ENCODE measurements at regions not wholly inside any gene's neighbourhood (a gene's known extent, or its start where the extent isn't known, plus 50 kb on each side); places are given as distances from the start of the nearest gene placed in this dataset.

DNA sequence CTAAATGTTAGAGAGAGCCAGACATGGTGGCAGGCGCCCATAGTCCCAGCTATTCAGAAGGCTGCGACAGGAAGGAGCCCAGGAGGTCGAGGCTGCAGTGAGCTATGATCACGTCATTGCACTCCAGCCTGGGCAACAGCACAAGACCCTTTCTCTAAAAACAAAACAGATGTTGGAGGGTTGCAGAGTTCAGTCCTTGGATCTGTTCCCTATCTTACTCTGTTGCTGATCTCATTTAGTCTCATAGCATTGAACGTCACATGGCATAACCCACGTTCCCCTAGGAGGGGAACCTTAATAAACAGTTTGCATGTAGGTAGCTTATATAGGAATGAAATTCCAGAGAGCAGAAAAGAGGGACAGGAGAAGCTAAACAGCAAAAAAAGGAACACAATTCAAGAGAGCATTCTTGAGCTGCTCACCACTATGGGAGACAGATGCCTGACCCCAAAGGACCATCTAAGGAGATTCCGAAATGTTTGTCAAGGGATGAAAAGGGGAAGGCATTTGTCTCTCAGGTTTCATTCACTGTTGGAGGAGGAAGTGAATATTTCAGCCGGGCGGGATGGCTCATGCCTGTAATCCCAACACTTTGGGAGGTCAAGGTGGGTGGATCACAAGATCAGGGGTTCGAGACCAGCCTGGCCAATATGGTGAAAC lies 54.6 kb upstream of the PIM1 start:
- H3K9ac ChIP-seq: no peak overlapping the region
- H3K4me1 ChIP-seq: no peaks in the 10 kb centered on the region
- no peaks in the 10 kb centered on the region for H3K9me3 ChIP-seq
- no peaks in the 10 kb centered on the region for H4K20me1 ChIP-seq
- H3K27ac ChIP-seq: no peak overlapping the region
- no peak overlapping the region for H3K4me3 ChIP-seq
- no peaks in the 10 kb centered on the region for H3K27me3 ChIP-seq
- H3K4me2 ChIP-seq: no peak overlapping the region
- no peaks in the 10 kb centered on the region for H3K36me3 ChIP-seq
- no peak for TF ChIP-seq Cebpa-rat (IDR thresholded peaks at IDR 0.05)

DNA sequence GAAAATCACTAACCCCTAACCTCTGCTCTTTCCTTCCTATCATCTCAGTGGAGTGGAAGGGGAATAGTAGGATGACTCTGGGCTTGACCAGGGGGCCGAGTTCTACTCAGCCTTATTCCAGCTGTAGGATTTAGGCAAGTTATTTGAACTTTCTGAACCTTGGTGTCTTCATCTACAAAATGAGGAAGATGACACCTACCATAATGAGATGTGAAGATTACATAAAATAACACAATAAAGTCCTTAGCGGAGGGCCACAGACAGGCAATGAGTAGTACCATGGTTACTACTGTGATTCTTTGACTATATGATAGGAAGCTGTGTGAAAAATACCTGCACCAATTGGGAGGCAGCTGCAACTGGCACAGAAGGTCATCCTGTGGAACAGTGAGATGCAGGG lies 53.6 kb upstream of the PIM1 start:
- no peak overlapping the region for H3K27ac ChIP-seq
- no peaks in the 10 kb centered on the region for H3K36me3 ChIP-seq

GRCh38 chr6:37119387-37119886 lies 50.5 kb upstream of the PIM1 start:
- Histone ChIP-seq H3K36me3 (no peaks in the 10 kb centered on the region), H3K27me3 (no peaks in the 10 kb centered on the region), H3K9me3 (no peaks in the 10 kb centered on the region), H3K4me2 (no peak overlapping the region), H4K20me1 (no peaks in the 10 kb centered on the region), H3K4me1 (no peaks in the 10 kb centered on the region), H3K27ac (no peak overlapping the region), H3K9ac (no peak overlapping the region), H3K4me3 (no peak overlapping the region)
- TF ChIP-seq Cebpa-rat (IDR thresholded peaks at IDR 0.05): no peak

More for the DNA sequence above, 53.6 kb upstream of the PIM1 start:
- no peaks in the 10 kb centered on the region for H3K27me3 ChIP-seq
- H3K4me3 ChIP-seq: no peak overlapping the region
- H3K4me1 ChIP-seq: no peaks in the 10 kb centered on the region
- no peak for TF ChIP-seq Cebpa-rat (IDR thresholded peaks at IDR 0.05)
- H3K4me2 ChIP-seq: no peak overlapping the region
- H3K9ac ChIP-seq: no peak overlapping the region
- H4K20me1 ChIP-seq: no peaks in the 10 kb centered on the region
- H3K9me3 ChIP-seq: no peaks in the 10 kb centered on the region

Data from BLaER1 (cell line).